Fibroblast of the aortic adventitia (primary cell): ENCODE measurements at regions not wholly inside any gene's neighbourhood (a gene's known extent, or its start where the extent isn't known, plus 50 kb on each side); places are given as distances from the start of the nearest gene placed in this dataset.
"Not testable (repeated sequence)": the region's sequence is repeated elsewhere in the genome, so short reads cannot be mapped to it uniquely, and the experiment has no call there.

Experiments used
- DNase-seq: peaks from one replicate; pipeline ENCODE4 v3.0.0-alpha.2; 2010; ENCODE audit warnings: low read depth
- H3K4me3 ChIP-seq: 2 replicates; pipeline ENCODE4 v1.5.1; 2011; ENCODE audit warnings: low read depth, mild to moderate bottlenecking, control low read depth, low read length, moderate library complexity
- TF ChIP-seq, protein P1 (sequence below): IDR thresholded peaks from 2 replicates; pipeline ENCODE4 v1.5.1; 2011; ENCODE audit warnings: mild to moderate bottlenecking, low read length, control low read depth, inconsistent platforms; ENCODE audit not compliant: insufficient read depth

DNA sequence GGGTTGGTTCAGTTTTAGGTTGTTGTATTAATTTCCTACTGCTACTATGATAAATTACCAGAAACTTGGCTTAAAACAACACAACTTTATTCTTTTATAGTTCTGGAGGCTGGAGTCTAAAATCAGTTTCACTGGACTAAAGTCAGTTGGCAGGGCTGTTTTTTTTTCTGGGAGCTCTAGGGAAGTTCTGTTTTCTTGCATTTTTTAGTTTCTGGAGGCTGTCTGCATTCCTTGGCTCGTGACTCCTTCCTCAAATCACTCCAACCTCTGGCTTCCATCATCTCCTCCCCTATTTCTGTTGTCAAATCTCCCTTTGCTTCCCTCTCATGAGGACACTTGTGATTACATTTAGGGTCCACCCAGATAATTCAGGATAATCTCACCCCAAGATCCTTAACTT, 51.3 kb upstream of the SUB1 start:
- TF ChIP-seq, protein P1, sequence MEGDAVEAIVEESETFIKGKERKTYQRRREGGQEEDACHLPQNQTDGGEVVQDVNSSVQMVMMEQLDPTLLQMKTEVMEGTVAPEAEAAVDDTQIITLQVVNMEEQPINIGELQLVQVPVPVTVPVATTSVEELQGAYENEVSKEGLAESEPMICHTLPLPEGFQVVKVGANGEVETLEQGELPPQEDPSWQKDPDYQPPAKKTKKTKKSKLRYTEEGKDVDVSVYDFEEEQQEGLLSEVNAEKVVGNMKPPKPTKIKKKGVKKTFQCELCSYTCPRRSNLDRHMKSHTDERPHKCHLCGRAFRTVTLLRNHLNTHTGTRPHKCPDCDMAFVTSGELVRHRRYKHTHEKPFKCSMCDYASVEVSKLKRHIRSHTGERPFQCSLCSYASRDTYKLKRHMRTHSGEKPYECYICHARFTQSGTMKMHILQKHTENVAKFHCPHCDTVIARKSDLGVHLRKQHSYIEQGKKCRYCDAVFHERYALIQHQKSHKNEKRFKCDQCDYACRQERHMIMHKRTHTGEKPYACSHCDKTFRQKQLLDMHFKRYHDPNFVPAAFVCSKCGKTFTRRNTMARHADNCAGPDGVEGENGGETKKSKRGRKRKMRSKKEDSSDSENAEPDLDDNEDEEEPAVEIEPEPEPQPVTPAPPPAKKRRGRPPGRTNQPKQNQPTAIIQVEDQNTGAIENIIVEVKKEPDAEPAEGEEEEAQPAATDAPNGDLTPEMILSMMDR, result no peak
- H3K4me3 ChIP-seq, result no peak overlapping the region
- peak; percentile 94 for DNase-seq

DNA sequence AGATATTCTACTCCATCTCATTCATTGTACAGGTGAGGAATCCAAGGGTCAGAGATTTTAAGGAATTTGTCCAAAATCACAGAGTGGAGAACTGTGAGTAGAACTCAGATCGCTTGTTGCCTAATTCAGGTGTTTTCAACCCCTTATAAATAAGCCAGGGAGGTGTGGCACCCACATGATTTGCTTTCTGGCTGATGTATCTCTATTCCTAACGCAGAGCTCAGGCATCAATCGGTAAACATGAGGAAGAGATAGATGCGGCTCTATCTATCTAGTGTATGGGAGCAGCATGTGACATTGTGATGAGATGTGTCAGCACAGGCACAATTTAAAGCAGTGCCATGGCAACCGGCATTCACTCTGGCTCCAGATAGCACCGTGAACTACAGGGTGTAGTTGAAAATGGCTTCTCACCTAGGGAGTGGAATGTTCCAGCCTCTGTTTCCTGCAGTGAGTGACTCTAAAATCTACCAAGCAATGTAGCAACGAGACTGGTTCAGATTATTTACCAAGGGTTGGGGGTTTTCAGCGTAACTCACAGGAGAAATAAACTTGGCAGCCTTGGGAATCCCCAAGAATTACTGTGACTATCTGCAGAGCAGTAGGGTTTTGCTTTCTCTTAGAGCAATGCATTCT, 53.4 kb upstream of the SUB1 start:
- peak; percentile 45 for DNase-seq
- TF ChIP-seq, protein P1, result no peak

DNA sequence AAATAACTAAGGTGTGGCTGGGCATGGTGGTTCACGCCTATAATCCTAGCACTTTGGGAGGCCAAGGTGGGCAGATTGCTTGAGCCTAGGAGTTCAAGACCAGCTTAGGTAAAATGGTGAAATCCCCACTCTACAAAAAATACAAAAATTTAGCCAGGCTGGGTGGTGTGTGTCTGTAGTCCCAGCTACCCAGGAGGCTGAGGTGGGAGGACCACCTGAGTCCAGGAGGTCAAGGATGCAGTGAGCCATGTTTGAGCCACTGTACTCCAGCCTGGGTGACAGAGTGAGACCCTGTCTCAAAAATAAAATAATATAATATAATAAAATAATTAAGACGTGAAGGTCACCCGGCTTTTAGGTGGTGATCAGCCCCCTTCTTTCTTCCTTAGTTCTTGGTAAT, 58.0 kb upstream of the SUB1 start:
- not testable (repeated sequence) for H3K4me3 ChIP-seq, DNase-seq

More for the DNA sequence above, 53.4 kb upstream of the SUB1 start:
- peak overlapping the region; percentile 9 for H3K4me3 ChIP-seq

DNA sequence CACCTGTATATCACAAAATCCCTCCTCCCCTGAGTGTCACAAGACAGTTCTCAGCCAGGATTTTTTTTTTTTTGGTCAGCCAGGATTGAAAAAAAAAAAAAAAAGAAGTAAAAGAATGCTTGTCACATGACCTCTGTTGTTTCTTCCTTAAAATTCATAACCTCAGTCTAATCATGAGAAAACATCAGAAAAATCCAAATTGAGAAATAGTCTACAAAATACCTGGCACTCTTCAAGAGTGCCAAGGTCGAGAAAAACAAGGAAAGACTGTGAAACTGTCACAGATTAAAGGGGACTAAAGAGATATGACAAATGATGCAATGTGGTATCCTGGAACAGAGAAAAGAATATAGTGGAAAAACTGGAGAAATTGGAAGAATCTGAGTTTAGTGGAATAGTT, 58.5 kb upstream of the SUB1 start:
- TF ChIP-seq, protein P1, result no peak
- peak; percentile 37 for DNase-seq
- H3K4me3 ChIP-seq, result no peak overlapping the region

DNA sequence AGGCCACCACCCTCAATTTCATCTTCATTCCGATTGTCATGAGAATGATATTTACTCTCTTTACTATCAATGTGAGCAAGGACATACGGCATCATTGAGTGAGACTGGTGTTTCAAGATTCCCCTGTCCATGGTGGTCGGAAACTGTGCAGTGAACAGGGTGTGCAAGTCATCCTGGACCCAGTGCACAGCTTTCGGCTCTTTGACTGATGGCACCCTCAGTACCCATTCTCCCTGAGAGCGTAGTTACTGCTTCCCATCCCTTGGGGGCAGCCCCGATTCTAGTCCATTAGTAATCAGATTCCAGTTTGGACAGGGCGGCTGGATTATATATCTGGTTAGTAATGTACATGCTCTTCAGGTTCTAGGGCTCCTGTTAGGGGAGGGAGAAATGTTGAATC, 61.7 kb upstream of the SUB1 start:
- H3K4me3 ChIP-seq, result no peak overlapping the region
- no peak for DNase-seq
- TF ChIP-seq, protein P1, result no peak

DNA sequence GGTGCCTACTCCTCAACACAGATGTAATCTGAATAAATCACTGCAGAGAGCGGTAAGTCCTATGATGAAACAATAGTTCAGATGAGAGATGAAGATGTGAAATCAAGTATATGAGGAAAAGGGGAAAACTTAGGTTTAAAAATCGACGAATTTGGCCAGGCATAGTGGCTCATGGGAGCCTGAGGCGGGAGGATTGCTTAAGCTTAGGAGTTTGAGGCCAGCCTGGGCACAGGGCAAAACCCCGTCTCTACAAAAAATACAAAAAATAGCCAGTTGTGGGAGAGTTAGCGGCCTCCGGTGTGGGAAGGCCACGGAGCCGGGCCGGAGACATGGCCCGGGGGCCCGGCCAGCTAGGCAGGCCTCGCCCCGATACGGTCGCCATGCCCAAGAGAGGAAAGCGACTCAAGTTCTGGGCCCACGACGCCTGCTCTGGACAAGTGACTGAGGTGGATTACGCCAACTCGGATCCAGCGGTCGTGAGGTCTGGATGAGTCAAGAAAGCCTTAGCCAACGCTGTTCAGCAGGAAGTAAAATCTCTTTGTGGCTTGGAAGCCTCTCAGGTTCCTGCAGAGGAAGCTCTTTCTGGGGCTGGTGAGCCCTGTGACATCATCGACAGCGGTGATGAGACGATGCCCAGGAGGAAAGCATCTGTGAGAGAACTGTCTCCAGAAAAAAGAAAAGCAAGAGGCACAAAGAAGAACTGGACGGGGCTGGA, 62.8 kb upstream of the SUB1 start:
- DNase-seq, result peak; percentile 72
- TF ChIP-seq, protein P1, result no peak
- H3K4me3 ChIP-seq, result no peak overlapping the region

DNA sequence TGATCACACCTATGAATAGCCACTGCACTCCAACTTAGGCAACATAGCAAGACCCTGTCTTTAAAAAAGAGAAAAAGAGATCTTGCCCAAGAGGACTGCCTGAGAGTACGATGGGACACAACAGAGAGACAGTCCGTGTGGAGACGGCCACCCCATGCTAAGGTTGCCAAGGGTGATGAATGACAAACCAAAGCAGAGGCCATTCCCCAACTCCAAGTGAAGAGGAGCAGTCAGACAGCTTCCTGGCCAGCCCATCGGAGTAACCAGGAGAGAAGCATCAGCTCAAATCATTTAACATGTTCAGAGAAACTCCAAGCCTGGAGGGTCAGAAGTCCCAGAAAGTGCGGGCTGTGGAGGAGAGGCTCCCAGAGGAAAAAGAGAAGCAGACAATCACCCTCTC, 63.9 kb upstream of the SUB1 start:
- no peak for DNase-seq
- TF ChIP-seq, protein P1, result no peak
- no peak overlapping the region for H3K4me3 ChIP-seq
